HG03025 (cell line): ENCODE measurements at regions not wholly inside any gene's neighbourhood (a gene's known extent, or its start where the extent isn't known, plus 50 kb on each side); places are given as distances from the start of the nearest gene placed in this dataset.
A peak's percentile ranks its signal among the peaks of the same experiment; 100 is the strongest.

ENCODE experiments used
- ATAC-seq: cut with Tn5 transposase; IDR thresholded peaks from one replicate; pipeline ENCODE4 v1.9.1; 2021; ENCODE audit warnings: mild to moderate bottlenecking, moderate library complexity; ENCODE audit not compliant: unreplicated experiment, low FRiP score

- no peak for ATAC-seq
Observed at GRCh38 chr2:146807568-146808168, 1037.2 kb upstream of the ACVR2A start.

- no peak for ATAC-seq
Observed at GRCh38 chr2:146806364-146807005, 1038.3 kb upstream of the ACVR2A start.

GRCh38 chr2:146804288-146804687 is 1040.5 kb upstream of the ACVR2A start:
- no peak for ATAC-seq

GRCh38 chr2:146801886-146802285 is 1042.9 kb upstream of the ACVR2A start:
- ATAC-seq = no peak

- ATAC-seq = no peak
Observed at GRCh38 chr2:146786396-146786795, 1058.4 kb upstream of the ACVR2A start.

GRCh38 chr2:146785101-146785500 is 1059.7 kb upstream of the ACVR2A start:
- no peak for ATAC-seq

GRCh38 chr2:146784602-146785001 is 1060.2 kb upstream of the ACVR2A start:
- no peak for ATAC-seq

- no peak for ATAC-seq
Observed at GRCh38 chr2:146777181-146777580, 1067.6 kb upstream of the ACVR2A start.

- ATAC-seq = no peak
Observed at GRCh38 chr2:146776596-146776995, 1068.2 kb upstream of the ACVR2A start.

GRCh38 chr2:146771531-146771930 is 1073.3 kb upstream of the ACVR2A start:
- no peak for ATAC-seq

GRCh38 chr2:146764301-146764700 is 1080.5 kb upstream of the ACVR2A start:
- no peak for ATAC-seq

GRCh38 chr2:146762786-146763185 is 1082.0 kb upstream of the ACVR2A start:
- ATAC-seq = no peak

GRCh38 chr2:146754606-146755005 is 1090.2 kb upstream of the ACVR2A start:
- no peak for ATAC-seq

- no peak for ATAC-seq
Observed at GRCh38 chr2:146748046-146748445, 1096.8 kb upstream of the ACVR2A start.

GRCh38 chr2:146741260-146741659 is 1103.6 kb upstream of the ACVR2A start:
- ATAC-seq = no peak

GRCh38 chr2:146734821-146735190 is 1110.0 kb upstream of the ACVR2A start:
- ATAC-seq = no peak

- ATAC-seq = peak; percentile 53
Observed at GRCh38 chr2:146734042-146734820, 1110.6 kb upstream of the ACVR2A start.

- ATAC-seq = no peak
Observed at GRCh38 chr2:146730882-146731281, 1113.9 kb upstream of the ACVR2A start.

GRCh38 chr2:146721486-146721885 is 1123.3 kb upstream of the ACVR2A start:
- no peak for ATAC-seq

- no peak for ATAC-seq
Observed at GRCh38 chr2:146720170-146720569, 1124.7 kb upstream of the ACVR2A start.

GRCh38 chr2:146716591-146716990 is 1128.2 kb upstream of the ACVR2A start:
- no peak for ATAC-seq

GRCh38 chr2:146709004-146709403 is 1135.8 kb upstream of the ACVR2A start:
- ATAC-seq = no peak
